Activated CD8-positive, alpha-beta T cell treated with anti-CD3 and anti-CD28 coated beads, Interleukin-2, amount 10 ng/mL, durations not matched to agents 7 days and 5 days (primary cell): ENCODE measurements at regions not wholly inside any gene's neighbourhood (a gene's known extent, or its start where the extent isn't known, plus 50 kb on each side); places are given as distances from the start of the nearest gene placed in this dataset.

Experiments used
- ATAC-seq: fragments of 150-1000 bp; cut with Tn5 transposase; one replicate; pipeline ENCODE4 v1.10.0; 2021; ENCODE audit warnings: moderate library complexity
- CTCF ChIA-PET: fragments of 350-600 bp; sonication (Branson Sonifier 250); formaldehyde crosslinking; loops from one replicate; lab custom pipeline; 2021; ENCODE audit warnings: antibody characterized with exemption; lab: Charles Lee
- POLR2A ChIA-PET: fragments of 350-600 bp; sonication (Branson Sonifier 250); formaldehyde crosslinking; loops from one replicate; lab custom pipeline; 2021; ENCODE audit warnings: antibody characterized with exemption; lab: Charles Lee
- DNase-seq: peaks from one replicate; pipeline ENCODE4 v3.0.0-alpha.2; 2020
- H3K27ac Mint-ChIP-seq: one replicate; pipeline ENCODE4 v1.8.0; 2021; ENCODE audit warnings: mild to moderate bottlenecking, mixed read lengths
- H3K27me3 Mint-ChIP-seq: one replicate; pipeline ENCODE4 v1.8.0; 2021; ENCODE audit warnings: low read depth, mixed read lengths
- H3K36me3 Mint-ChIP-seq: one replicate; pipeline ENCODE4 v1.8.0; 2021; ENCODE audit warnings: low read depth, mixed read lengths
- H3K4me1 Mint-ChIP-seq: one replicate; pipeline ENCODE4 v1.8.0; 2021; ENCODE audit warnings: low read depth, mixed read lengths
- H3K4me3 Mint-ChIP-seq: one replicate; pipeline ENCODE4 v1.8.0; 2021; ENCODE audit warnings: mild to moderate bottlenecking, mixed read lengths
- H3K9me3 Mint-ChIP-seq: one replicate; pipeline ENCODE4 v1.8.0; 2022; ENCODE audit warnings: mixed read lengths; ENCODE audit not compliant: insufficient read depth

DNA sequence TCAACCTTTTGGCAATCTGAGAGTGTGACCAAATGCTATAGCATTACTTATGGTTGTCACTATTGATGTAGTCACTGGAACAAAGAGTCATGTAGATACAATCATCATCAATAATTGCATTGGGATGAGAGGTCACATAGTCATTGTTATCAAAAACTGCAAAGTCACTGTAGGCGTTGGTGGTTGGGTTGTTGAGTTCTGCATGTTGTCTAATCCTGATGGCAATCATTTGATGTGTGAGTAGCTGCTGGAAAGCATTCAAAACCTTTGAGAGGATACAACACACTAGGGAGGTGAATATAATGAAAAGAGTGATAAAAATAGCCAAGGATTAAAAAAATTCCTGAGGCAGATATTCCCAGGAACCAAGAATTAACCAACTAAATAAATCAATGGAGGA is 214.7 kb upstream of the SYT10 start:
- DNase-seq (no peak), ATAC-seq (no peak)
- ChIA-PET POLR2A (no interaction called here), CTCF (no interaction called here)
- no peaks in the 10 kb centered on the region for H3K9me3 Mint-ChIP-seq
- H3K27me3 Mint-ChIP-seq: no peaks in the 10 kb centered on the region
- H3K4me3 Mint-ChIP-seq: no peak overlapping the region
- H3K27ac Mint-ChIP-seq: no peak overlapping the region
- no peaks in the 10 kb centered on the region for H3K36me3 Mint-ChIP-seq
- no peaks in the 10 kb centered on the region for H3K4me1 Mint-ChIP-seq

DNA sequence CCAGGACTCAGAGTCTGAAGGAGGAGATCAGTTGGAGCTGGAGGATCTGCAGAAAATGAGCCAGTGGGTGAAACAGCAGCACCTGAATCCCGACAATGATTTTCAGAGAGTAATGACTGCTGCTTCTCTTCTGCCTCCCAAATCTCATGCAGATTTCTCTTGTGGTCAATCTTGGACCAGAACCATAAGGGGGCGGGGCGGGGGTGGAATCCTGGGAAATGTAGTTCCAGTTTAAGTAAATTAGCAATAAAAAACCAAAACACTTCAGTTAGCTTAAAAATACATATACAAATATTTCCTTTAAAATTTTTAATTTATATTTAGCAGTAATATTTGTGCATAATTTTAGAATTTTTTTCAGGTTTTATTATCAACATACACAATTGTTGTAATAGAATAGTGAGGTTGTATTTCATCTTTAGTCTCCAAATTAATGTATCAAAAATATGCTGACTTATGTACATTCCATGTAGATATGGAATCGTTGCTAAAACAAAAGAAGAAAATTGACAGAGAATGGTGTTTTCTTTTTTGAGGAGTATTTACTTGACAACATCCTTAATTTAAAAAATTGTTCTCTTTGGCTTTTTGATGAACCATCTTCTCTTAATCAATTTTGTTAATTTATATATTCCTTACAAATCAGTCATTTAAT is 223.5 kb upstream of the SYT10 start:
- Mint-ChIP-seq H3K27me3 (no peaks in the 10 kb centered on the region), H3K4me3 (no peak overlapping the region), H3K4me1 (no peaks in the 10 kb centered on the region), H3K9me3 (peaks cover 9% of the 10 kb centered on the region), H3K27ac (no peak overlapping the region), H3K36me3 (no peaks in the 10 kb centered on the region)
- ChIA-PET CTCF (no interaction called here), POLR2A (no interaction called here)
- ATAC-seq: no peak
- DNase-seq: no peak

DNA sequence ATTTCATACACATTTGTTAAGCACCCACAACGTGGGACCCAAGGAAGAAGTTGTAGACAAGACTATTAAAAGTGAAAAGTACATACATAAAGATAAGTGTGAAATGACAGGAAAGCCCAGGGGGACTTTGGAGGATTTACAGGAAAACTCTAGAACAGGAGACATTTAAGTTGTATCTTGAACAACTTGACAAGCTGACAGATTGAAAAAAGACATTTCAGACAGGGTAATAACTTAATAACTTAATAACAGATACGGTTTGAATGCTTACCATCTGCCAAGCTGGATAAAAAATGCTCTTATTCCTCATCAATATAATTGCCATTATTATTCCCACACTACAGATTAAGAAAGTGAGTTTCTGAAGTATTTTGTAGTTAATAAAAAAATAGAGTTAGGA is 229.7 kb upstream of the SYT10 start:
- DNase-seq (no peak), ATAC-seq (no peak)
- no peak overlapping the region for H3K27ac Mint-ChIP-seq
- no peak overlapping the region for H3K4me3 Mint-ChIP-seq
- no peaks in the 10 kb centered on the region for H3K9me3 Mint-ChIP-seq
- POLR2A ChIA-PET: no interaction called here
- CTCF ChIA-PET: no interaction called here
- no peaks in the 10 kb centered on the region for H3K27me3 Mint-ChIP-seq
- no peaks in the 10 kb centered on the region for H3K36me3 Mint-ChIP-seq
- H3K4me1 Mint-ChIP-seq: no peaks in the 10 kb centered on the region

DNA sequence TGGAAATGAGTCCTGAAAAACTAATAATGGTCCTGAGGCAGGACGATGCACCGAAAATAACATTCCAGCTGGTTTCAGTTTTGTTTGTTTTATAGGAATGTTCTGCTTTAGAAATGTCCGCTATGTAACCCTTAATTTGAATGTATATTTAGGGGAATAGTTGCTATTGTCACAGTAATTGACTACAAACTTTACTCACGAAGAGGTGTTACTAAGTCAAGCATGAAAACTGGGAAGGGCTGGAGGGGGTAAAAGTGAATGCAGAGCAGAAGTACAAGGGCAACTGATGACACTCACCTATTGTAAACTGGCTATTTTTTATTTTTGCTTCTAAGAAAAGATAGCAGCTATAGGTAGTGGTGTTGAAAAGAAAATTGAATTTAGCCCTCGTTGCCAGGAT is 230.7 kb upstream of the SYT10 start:
- POLR2A ChIA-PET: no interaction called here
- CTCF ChIA-PET: no interaction called here
- Mint-ChIP-seq H3K36me3 (no peaks in the 10 kb centered on the region), H3K27ac (no peak overlapping the region), H3K4me1 (no peaks in the 10 kb centered on the region), H3K27me3 (no peaks in the 10 kb centered on the region), H3K9me3 (no peaks in the 10 kb centered on the region), H3K4me3 (no peak overlapping the region)
- ATAC-seq (no peak), DNase-seq (no peak)

DNA sequence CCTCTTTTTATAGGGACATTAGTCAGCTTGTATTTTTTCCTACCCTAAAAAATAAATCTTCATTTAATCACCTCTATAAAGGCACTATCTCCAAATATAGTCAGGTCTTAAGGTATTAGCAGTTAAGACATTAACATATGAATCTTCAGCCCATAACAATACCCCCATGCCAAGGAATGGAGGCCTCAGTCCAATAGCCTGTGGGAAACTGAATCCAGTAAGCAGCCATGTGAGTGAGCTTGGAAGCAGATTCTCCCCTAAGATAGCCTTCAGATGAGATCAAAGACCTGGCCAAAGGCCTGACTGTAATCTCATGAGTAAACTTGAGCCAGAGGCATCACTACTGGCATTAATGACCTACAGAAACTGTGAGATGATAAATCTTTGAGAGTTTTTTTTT is 232.1 kb upstream of the SYT10 start:
- H3K27me3 Mint-ChIP-seq: no peaks in the 10 kb centered on the region
- no peak overlapping the region for H3K4me3 Mint-ChIP-seq
- no peaks in the 10 kb centered on the region for H3K9me3 Mint-ChIP-seq
- no peak overlapping the region for H3K27ac Mint-ChIP-seq
- POLR2A ChIA-PET: interaction anchor here (0.7 kb wide), 1 partner anchor 322 kb away, joined by 3 read pairs; no protein-coding TSS in a partner anchor
- H3K36me3 Mint-ChIP-seq: no peaks in the 10 kb centered on the region
- CTCF ChIA-PET: no interaction called here
- no peaks in the 10 kb centered on the region for H3K4me1 Mint-ChIP-seq
- DNase-seq (no peak), ATAC-seq (no peak)

DNA sequence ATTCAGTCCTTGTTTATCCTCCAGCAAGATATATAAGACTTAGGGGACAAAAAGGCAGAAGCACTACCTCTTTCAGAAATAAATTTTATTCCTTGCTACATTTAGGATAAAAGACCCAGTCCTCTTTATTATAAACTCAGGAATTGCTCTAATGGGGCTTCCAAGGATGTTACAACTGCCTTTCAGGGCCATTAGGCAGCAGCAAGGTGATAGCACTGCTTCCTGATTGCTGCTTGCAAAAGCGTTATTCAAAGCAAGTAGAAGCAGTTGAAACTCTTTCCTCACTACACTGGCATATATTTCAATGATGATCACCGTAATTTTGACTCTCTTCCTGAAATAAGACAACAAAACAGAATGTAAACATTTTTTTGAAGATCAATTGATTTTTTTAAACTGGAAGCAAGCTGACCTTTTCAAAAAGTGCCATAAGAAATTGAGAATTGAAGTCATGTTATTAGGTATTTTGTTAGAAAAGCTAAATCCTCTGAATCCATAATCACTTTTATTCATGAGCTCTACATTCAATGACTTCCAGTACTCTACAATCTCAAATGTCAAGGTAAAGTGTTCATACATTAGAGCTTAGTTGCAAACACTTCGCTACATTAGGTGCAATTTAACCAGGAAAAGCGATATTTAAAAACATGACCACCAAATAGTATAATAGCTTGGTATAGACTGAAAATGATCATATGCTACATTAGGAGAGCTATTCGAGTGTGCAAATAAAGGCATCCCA is 233.4 kb upstream of the SYT10 start:
- ChIA-PET CTCF (no interaction called here), POLR2A (no interaction called here)
- no peak for ATAC-seq
- Mint-ChIP-seq H3K36me3 (no peaks in the 10 kb centered on the region), H3K4me1 (no peaks in the 10 kb centered on the region), H3K27me3 (no peaks in the 10 kb centered on the region), H3K9me3 (no peaks in the 10 kb centered on the region), H3K4me3 (no peak overlapping the region), H3K27ac (no peak overlapping the region)
- no peak for DNase-seq

DNA sequence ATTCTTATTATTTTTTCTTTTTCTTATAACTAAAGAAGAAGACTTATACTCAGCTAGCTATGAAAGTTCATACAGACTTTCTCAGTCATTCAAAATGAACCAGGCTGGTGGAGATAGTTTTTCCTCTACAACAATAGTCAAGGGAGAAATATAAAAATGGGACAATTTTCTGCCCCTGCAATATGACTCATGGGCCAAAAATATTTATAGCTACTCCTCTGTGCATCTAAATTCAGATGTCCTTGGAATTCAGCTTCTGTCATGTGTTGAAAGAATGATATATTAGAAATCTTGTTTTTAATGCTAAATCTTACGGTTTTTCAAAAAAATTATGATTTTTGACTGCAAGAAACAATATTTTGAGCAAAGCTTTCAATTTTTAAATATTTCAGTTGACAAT is 237.2 kb upstream of the SYT10 start:
- H3K4me1 Mint-ChIP-seq: no peaks in the 10 kb centered on the region
- H3K36me3 Mint-ChIP-seq: no peaks in the 10 kb centered on the region
- H3K4me3 Mint-ChIP-seq: no peak overlapping the region
- no peaks in the 10 kb centered on the region for H3K27me3 Mint-ChIP-seq
- no peak for ATAC-seq
- ChIA-PET POLR2A (no interaction called here), CTCF (no interaction called here)
- no peaks in the 10 kb centered on the region for H3K9me3 Mint-ChIP-seq
- DNase-seq: no peak
- H3K27ac Mint-ChIP-seq: no peak overlapping the region

DNA sequence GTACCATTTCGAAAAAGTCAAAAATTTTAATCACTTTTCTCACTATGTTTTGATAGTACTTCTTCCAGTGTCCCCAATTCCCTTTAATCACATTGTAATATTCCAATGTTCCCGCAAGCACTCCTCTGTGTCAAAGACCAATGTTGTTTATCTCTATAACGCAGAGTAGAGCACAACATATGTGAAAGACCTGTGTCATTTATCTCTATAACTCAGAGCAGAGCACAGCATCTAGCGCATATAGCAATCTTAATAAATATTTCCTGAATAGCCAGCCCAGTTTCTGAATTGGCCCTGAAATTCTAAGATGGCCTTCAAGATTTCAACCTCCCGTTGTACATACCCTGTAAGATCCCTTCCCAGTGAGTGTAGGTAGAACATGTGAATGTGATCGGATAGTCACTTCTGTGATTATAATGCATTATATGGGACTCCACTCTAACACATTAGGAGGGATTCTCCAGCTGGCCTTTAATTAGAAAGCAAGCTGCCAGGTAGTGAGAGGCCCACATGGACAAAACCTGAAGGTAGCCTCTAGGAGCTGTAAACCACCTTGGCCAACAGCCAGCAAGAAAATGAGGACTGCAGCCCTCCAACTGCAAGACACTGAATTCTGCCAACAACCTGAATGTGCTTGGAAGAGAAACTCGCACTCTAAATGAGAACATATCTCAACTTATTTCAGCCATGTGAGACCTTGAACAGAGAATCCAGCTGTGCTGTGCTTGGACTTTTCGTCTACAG is 238.8 kb upstream of the SYT10 start:
- Mint-ChIP-seq H3K9me3 (no peaks in the 10 kb centered on the region), H3K4me1 (no peaks in the 10 kb centered on the region), H3K27ac (no peak overlapping the region), H3K36me3 (no peaks in the 10 kb centered on the region), H3K4me3 (no peak overlapping the region), H3K27me3 (no peaks in the 10 kb centered on the region)
- no peak for DNase-seq
- ChIA-PET POLR2A (no interaction called here), CTCF (no interaction called here)
- no peak for ATAC-seq

DNA sequence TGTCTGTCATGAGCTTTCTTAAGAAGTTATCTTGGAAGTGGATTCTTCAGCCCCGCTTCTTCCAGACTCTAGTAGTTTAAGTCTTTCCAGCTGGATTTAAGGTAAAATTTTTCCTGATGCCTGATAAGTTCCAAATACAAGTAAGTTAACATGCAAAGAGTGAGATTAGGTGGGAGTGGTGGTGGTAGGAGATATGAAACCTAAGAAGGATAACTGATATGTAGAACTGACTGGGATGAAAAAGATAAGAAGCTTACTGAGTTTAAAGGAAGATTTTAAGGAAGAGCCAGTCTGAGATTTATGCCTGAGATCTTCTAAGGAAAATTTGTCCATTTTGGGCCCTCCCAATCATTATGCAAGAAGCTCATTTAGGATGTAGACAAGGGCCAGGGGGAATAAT is 250.9 kb upstream of the SYT10 start:
- no peaks in the 10 kb centered on the region for H3K36me3 Mint-ChIP-seq
- CTCF ChIA-PET: no interaction called here
- H3K9me3 Mint-ChIP-seq: peaks cover 6% of the 10 kb centered on the region
- POLR2A ChIA-PET: no interaction called here
- ATAC-seq (no peak), DNase-seq (no peak)
- H3K4me1 Mint-ChIP-seq: no peaks in the 10 kb centered on the region
- H3K27ac Mint-ChIP-seq: no peak overlapping the region
- H3K27me3 Mint-ChIP-seq: no peaks in the 10 kb centered on the region
- no peak overlapping the region for H3K4me3 Mint-ChIP-seq

DNA sequence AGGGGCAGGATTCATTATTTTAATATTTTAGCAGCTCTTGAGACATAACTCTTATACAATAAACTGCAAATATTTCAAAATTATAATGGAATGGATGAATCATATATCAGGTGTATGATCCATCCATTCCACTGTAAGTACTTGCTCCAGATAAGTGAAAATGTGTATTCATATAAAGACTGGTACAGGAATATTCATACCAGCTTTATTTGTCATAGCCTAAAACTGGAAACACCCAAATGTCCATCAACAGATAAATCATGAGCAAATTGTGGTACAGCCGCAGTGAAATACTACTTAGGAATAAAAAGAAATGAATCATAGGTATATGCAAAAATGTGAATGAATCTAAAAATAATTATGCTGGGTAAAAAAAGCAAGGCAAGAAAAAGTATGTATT is 263.6 kb upstream of the SYT10 start:
- Mint-ChIP-seq H3K4me1 (no peaks in the 10 kb centered on the region), H3K27me3 (no peaks in the 10 kb centered on the region), H3K9me3 (peaks cover 4% of the 10 kb centered on the region), H3K27ac (no peak overlapping the region), H3K4me3 (no peak overlapping the region), H3K36me3 (no peaks in the 10 kb centered on the region)
- DNase-seq: no peak
- no peak for ATAC-seq
- ChIA-PET POLR2A (no interaction called here), CTCF (no interaction called here)

DNA sequence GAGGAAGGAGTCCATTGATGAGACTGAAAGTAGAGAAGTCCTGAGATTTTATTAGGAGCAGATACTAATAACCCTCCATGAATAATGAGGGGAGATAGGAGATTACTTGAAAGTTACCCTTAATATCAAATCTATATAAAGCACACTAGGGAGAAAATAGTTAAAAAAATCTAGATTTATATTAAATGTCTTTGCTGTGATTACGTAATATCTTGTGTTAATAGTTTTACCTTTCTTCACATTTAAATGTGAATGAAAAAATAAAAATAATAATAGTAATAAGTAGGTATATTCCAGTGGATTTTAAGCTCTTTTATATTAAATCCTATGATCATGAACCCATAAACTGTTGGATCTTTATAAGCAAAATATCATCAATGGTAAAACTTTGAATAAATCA is 267.3 kb upstream of the SYT10 start:
- DNase-seq: no peak
- H3K9me3 Mint-ChIP-seq: no peaks in the 10 kb centered on the region
- H3K4me3 Mint-ChIP-seq: no peak overlapping the region
- ATAC-seq: no peak
- ChIA-PET POLR2A (no interaction called here), CTCF (no interaction called here)
- no peaks in the 10 kb centered on the region for H3K4me1 Mint-ChIP-seq
- no peaks in the 10 kb centered on the region for H3K36me3 Mint-ChIP-seq
- no peak overlapping the region for H3K27ac Mint-ChIP-seq
- H3K27me3 Mint-ChIP-seq: no peaks in the 10 kb centered on the region

DNA sequence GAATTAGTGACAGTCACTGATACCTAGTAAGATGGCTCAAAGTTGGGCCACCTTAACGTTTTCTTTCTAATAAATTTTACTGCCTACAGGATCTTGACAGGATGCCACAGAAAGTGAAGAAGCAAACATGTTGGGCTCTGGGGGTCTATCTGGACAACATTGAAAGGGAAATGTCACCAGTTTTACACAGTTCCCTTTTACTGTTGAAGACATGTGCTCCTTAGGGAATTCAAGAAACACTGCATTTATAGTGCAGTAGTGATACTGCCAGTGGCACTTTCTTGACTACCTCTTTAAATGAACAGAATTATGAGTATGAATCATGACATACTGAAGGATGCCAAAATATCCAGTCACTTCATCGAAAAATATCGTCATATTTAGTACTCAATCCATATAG is 269.3 kb upstream of the SYT10 start:
- Mint-ChIP-seq H3K27ac (no peak overlapping the region), H3K36me3 (no peaks in the 10 kb centered on the region), H3K4me1 (no peaks in the 10 kb centered on the region), H3K27me3 (no peaks in the 10 kb centered on the region), H3K9me3 (no peaks in the 10 kb centered on the region), H3K4me3 (no peak overlapping the region)
- no peak for ATAC-seq
- POLR2A ChIA-PET: no interaction called here
- DNase-seq: no peak
- CTCF ChIA-PET: no interaction called here
